ENCODE measurements at regions not wholly inside any gene's neighbourhood (a gene's known extent, or its start where the extent isn't known, plus 50 kb on each side); places are given as distances from the start of the nearest gene placed in this dataset.

GRCh38 chr22:34798605-34799004, 267.4 kb upstream of the ISX start:
- TF ChIP-seq, protein P1, sequence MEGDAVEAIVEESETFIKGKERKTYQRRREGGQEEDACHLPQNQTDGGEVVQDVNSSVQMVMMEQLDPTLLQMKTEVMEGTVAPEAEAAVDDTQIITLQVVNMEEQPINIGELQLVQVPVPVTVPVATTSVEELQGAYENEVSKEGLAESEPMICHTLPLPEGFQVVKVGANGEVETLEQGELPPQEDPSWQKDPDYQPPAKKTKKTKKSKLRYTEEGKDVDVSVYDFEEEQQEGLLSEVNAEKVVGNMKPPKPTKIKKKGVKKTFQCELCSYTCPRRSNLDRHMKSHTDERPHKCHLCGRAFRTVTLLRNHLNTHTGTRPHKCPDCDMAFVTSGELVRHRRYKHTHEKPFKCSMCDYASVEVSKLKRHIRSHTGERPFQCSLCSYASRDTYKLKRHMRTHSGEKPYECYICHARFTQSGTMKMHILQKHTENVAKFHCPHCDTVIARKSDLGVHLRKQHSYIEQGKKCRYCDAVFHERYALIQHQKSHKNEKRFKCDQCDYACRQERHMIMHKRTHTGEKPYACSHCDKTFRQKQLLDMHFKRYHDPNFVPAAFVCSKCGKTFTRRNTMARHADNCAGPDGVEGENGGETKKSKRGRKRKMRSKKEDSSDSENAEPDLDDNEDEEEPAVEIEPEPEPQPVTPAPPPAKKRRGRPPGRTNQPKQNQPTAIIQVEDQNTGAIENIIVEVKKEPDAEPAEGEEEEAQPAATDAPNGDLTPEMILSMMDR (conservative IDR thresholded peaks at IDR 0.05), result no peak
- H3K27ac ChIP-seq, result no peak overlapping the region

DNA sequence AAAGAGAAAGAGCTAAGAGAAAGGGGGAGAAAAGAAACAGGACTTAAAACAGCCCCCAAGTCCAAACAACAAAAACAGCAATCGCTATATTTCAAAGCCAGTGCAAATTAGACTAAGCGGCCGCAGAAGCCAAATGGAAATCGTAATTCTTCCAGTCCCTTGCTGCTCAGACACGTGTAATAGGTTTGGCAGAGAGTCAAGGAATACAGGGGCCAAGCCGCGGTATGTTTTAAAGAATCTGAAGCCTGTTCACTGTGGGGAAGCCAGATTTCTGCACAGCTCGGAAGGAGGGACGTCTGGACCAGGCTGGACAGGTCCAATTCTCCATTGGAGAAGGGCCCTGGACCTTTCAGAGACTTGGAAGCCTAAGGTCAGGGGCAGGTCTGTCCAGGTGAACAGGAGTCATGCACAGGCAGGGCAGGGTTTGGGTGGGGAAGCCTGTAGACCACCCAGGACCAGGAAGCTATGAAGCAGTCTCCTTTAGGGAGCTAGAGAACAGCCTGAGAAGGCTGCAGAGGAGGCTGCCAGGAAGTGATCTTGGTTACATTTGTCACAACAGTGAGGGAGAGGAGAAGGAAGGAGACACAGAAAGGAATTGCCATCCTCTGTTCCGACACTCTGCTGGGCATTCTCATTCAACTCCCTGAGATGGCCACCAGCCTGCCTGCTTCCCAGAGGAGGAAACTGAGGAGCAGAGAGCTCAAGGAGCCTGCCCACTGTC, 265.5 kb upstream of the ISX start:
- H3K27ac ChIP-seq, result no peak overlapping the region
- TF ChIP-seq, protein P1 (conservative IDR thresholded peaks at IDR 0.05), result no peak

DNA sequence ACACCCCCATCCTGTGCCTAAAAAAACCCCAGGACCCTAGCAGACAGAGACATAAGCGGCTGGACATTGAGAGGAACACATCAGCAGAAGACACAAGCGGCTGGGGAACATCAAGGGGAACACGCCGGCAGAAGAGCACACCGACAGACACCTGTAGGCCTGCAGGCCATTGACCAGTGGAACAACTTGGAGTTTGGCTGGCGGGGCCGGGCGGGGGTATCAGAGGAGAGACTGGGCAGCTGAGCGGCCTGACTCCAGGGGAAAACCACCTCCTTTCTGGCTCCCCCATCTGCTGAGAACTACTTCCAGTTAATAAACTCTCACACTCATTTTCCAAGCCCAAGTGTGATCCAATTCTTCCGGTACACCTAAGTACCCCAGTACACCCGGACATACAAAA, 264.7 kb upstream of the ISX start:
- TF ChIP-seq, protein P1 (conservative IDR thresholded peaks at IDR 0.05), result no peak
- H3K27ac ChIP-seq, result no peak overlapping the region

DNA sequence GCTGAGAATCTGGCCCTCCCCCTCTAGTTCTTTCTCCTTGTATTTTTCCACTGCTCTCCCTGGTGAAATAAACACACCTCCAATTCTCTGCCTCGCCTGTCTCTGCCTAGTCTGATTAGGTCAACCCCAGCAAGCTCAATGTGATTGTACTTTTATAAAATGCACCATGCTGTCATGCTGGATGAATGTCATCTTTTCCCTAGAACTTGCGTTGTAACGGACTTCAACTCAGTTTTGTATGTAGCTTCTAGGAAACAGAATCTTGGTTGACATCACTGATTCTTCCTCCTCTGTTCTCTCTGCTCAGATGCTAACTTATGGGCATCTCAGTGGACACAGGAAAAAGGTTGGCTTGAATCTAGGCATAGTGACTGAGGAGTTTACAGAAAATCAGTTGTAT, 261.9 kb upstream of the ISX start:
- H3K27ac ChIP-seq, result no peak overlapping the region
- TF ChIP-seq, protein P1 (conservative IDR thresholded peaks at IDR 0.05), result no peak

GRCh38 chr22:34804604-34805003, 261.4 kb upstream of the ISX start:
- no peak overlapping the region for H3K27ac ChIP-seq
- TF ChIP-seq, protein P1 (conservative IDR thresholded peaks at IDR 0.05), result no peak

GRCh38 chr22:34805771-34806170, 260.2 kb upstream of the ISX start:
- H3K27ac ChIP-seq, result no peak overlapping the region
- TF ChIP-seq, protein P1 (conservative IDR thresholded peaks at IDR 0.05), result no peak

DNA sequence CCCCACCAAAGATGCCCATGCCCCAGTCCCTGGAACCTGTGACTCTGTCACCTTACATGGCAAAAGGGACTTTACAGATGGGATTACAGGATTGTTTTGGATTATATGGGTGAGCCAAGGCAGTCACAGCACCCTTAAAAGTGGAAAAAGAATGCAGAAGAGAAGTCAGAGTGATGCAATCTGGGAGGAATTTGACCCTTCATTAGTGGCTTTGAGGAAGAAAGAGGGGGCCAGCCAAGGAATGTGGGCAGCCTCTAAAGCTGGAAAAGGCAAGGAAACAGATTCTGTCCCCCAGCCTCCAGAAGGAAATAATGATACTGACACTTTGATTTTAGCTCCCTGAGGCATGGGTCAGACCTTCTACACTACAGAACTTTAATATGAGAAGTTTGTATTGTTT, 257.3 kb upstream of the ISX start:
- no peak overlapping the region for H3K27ac ChIP-seq
- TF ChIP-seq, protein P1 (conservative IDR thresholded peaks at IDR 0.05), result no peak
